ENCODE measurements at regions not wholly inside any gene's neighbourhood (a gene's known extent, or its start where the extent isn't known, plus 50 kb on each side); places are given as distances from the start of the nearest gene placed in this dataset.
"Not testable (repeated sequence)": the region's sequence is repeated elsewhere in the genome, so short reads cannot be mapped to it uniquely, and the experiment has no call there.

GRCh38 chr6:130643361-130643760 is 183.8 kb upstream of the SMLR1 start:
- H3K27me3 Mint-ChIP-seq (ENCODE audit: low read depth) = peaks cover 8% of the 10 kb centered on the region

GRCh38 chr6:130644175-130644574 is 183.0 kb upstream of the SMLR1 start:
- Mint-ChIP-seq H3K36me3 (ENCODE audit: low read depth) (peaks cover 19% of the 10 kb centered on the region), H3K9me3 (peaks cover 52% of the 10 kb centered on the region), H3K27ac (no peak overlapping the region), H3K4me1 (ENCODE audit: low read depth) (peaks cover 7% of the 10 kb centered on the region), H3K4me3 (no peak overlapping the region), H3K27me3 (ENCODE audit: low read depth) (peaks cover 8% of the 10 kb centered on the region)

More at GRCh38 chr6:130643361-130643760, 183.8 kb upstream of the SMLR1 start:
- Mint-ChIP-seq H3K9me3 (peaks cover 56% of the 10 kb centered on the region), H3K4me1 (ENCODE audit: low read depth) (peaks cover 7% of the 10 kb centered on the region), H3K27ac (no peak overlapping the region), H3K36me3 (ENCODE audit: low read depth) (peaks cover 21% of the 10 kb centered on the region), H3K4me3 (no peak overlapping the region)

GRCh38 chr6:130644769-130645168 is 182.4 kb upstream of the SMLR1 start:
- not testable (repeated sequence) for H3K27ac Mint-ChIP-seq; H3K4me1 Mint-ChIP-seq (ENCODE audit: low read depth); H3K4me3 Mint-ChIP-seq
- Mint-ChIP-seq H3K9me3 (peaks cover 53% of the 10 kb centered on the region), H3K36me3 (ENCODE audit: low read depth) (peaks cover 14% of the 10 kb centered on the region), H3K27me3 (ENCODE audit: low read depth) (peaks cover 12% of the 10 kb centered on the region)

GRCh38 chr6:130647246-130647645 is 180.0 kb upstream of the SMLR1 start:
- H3K4me1 Mint-ChIP-seq (ENCODE audit: low read depth) = peaks cover 8% of the 10 kb centered on the region
- H3K4me3 Mint-ChIP-seq = no peak overlapping the region
- no peak overlapping the region for H3K27ac Mint-ChIP-seq
- H3K36me3 Mint-ChIP-seq (ENCODE audit: low read depth) = peaks cover 16% of the 10 kb centered on the region
- peaks cover 12% of the 10 kb centered on the region for H3K27me3 Mint-ChIP-seq (ENCODE audit: low read depth)
- peaks cover 59% of the 10 kb centered on the region for H3K9me3 Mint-ChIP-seq

- Mint-ChIP-seq H3K4me3 (no peak overlapping the region), H3K27me3 (ENCODE audit: low read depth) (peaks cover 16% of the 10 kb centered on the region), H3K36me3 (ENCODE audit: low read depth) (peaks cover 6% of the 10 kb centered on the region), H3K27ac (no peak overlapping the region), H3K4me1 (ENCODE audit: low read depth) (peaks cover 7% of the 10 kb centered on the region), H3K9me3 (peaks cover 11% of the 10 kb centered on the region)
These were observed 171.6 kb upstream of the SMLR1 start for GRCh38 chr6:130655586-130655985.

- Mint-ChIP-seq H3K27ac (no peak overlapping the region), H3K36me3 (ENCODE audit: low read depth) (peaks cover 1% of the 10 kb centered on the region), H3K27me3 (ENCODE audit: low read depth) (peaks cover 12% of the 10 kb centered on the region), H3K4me3 (no peak overlapping the region), H3K9me3 (peaks cover 4% of the 10 kb centered on the region), H3K4me1 (ENCODE audit: low read depth) (peaks cover 6% of the 10 kb centered on the region)
These were observed 166.1 kb upstream of the SMLR1 start for GRCh38 chr6:130661077-130661476.

GRCh38 chr6:130666786-130667185 is 160.4 kb upstream of the SMLR1 start:
- no peak overlapping the region for H3K4me3 Mint-ChIP-seq
- peaks cover 2% of the 10 kb centered on the region for H3K4me1 Mint-ChIP-seq (ENCODE audit: low read depth)
- H3K27ac Mint-ChIP-seq = no peak overlapping the region
- peaks cover 4% of the 10 kb centered on the region for H3K27me3 Mint-ChIP-seq (ENCODE audit: low read depth)
- H3K36me3 Mint-ChIP-seq (ENCODE audit: low read depth) = peaks cover 9% of the 10 kb centered on the region
- peaks cover 22% of the 10 kb centered on the region for H3K9me3 Mint-ChIP-seq

- H3K4me1 Mint-ChIP-seq (ENCODE audit: low read depth) = peaks cover 1% of the 10 kb centered on the region
- H3K4me3 Mint-ChIP-seq = no peak overlapping the region
- H3K9me3 Mint-ChIP-seq = peaks cover 20% of the 10 kb centered on the region
- H3K27ac Mint-ChIP-seq = no peak overlapping the region
- peaks cover 2% of the 10 kb centered on the region for H3K27me3 Mint-ChIP-seq (ENCODE audit: low read depth)
- H3K36me3 Mint-ChIP-seq (ENCODE audit: low read depth) = peaks cover 9% of the 10 kb centered on the region
These were observed 157.1 kb upstream of the SMLR1 start for GRCh38 chr6:130670142-130670541.

GRCh38 chr6:130671119-130671518 is 156.1 kb upstream of the SMLR1 start:
- Mint-ChIP-seq H3K4me3 (no peak overlapping the region), H3K9me3 (peaks cover 18% of the 10 kb centered on the region), H3K4me1 (ENCODE audit: low read depth) (no peaks in the 10 kb centered on the region), H3K36me3 (ENCODE audit: low read depth) (peaks cover 8% of the 10 kb centered on the region), H3K27me3 (ENCODE audit: low read depth) (no peaks in the 10 kb centered on the region), H3K27ac (no peak overlapping the region)

- Mint-ChIP-seq H3K27me3 (ENCODE audit: low read depth) (no peaks in the 10 kb centered on the region), H3K27ac (no peak overlapping the region)
These were observed 155.6 kb upstream of the SMLR1 start for GRCh38 chr6:130671577-130671976.

GRCh38 chr6:130672153-130672552 is 155.1 kb upstream of the SMLR1 start:
- Mint-ChIP-seq H3K27ac (no peak overlapping the region), H3K4me1 (ENCODE audit: low read depth) (peaks cover 9% of the 10 kb centered on the region), H3K9me3 (peaks cover 16% of the 10 kb centered on the region), H3K27me3 (ENCODE audit: low read depth) (no peaks in the 10 kb centered on the region), H3K4me3 (no peak overlapping the region), H3K36me3 (ENCODE audit: low read depth) (peaks cover 12% of the 10 kb centered on the region)

More at GRCh38 chr6:130671577-130671976, 155.6 kb upstream of the SMLR1 start:
- Mint-ChIP-seq H3K4me3 (no peak overlapping the region), H3K4me1 (ENCODE audit: low read depth) (peaks cover 4% of the 10 kb centered on the region), H3K36me3 (ENCODE audit: low read depth) (peaks cover 8% of the 10 kb centered on the region), H3K9me3 (peaks cover 18% of the 10 kb centered on the region)

GRCh38 chr6:130674604-130675003 is 152.6 kb upstream of the SMLR1 start:
- Mint-ChIP-seq H3K27me3 (ENCODE audit: low read depth) (no peaks in the 10 kb centered on the region), H3K9me3 (peaks cover 24% of the 10 kb centered on the region), H3K27ac (no peak overlapping the region), H3K4me3 (no peak overlapping the region), H3K36me3 (ENCODE audit: low read depth) (peaks cover 17% of the 10 kb centered on the region), H3K4me1 (ENCODE audit: low read depth) (peaks cover 9% of the 10 kb centered on the region)

GRCh38 chr6:130675072-130675471 is 152.1 kb upstream of the SMLR1 start:
- H3K9me3 Mint-ChIP-seq = peaks cover 24% of the 10 kb centered on the region
- peaks cover 9% of the 10 kb centered on the region for H3K4me1 Mint-ChIP-seq (ENCODE audit: low read depth)
- no peak overlapping the region for H3K27ac Mint-ChIP-seq
- H3K36me3 Mint-ChIP-seq (ENCODE audit: low read depth) = peaks cover 20% of the 10 kb centered on the region
- H3K4me3 Mint-ChIP-seq = no peak overlapping the region
- H3K27me3 Mint-ChIP-seq (ENCODE audit: low read depth) = no peaks in the 10 kb centered on the region

GRCh38 chr6:130676077-130676772 is 151.0 kb upstream of the SMLR1 start:
- Mint-ChIP-seq H3K27me3 (ENCODE audit: low read depth) (no peaks in the 10 kb centered on the region), H3K27ac (peak overlapping the region; percentile 6), H3K9me3 (peaks cover 16% of the 10 kb centered on the region), H3K4me3 (no peak overlapping the region), H3K36me3 (ENCODE audit: low read depth) (peaks cover 19% of the 10 kb centered on the region), H3K4me1 (ENCODE audit: low read depth) (peaks cover 9% of the 10 kb centered on the region)

- Mint-ChIP-seq H3K27me3 (ENCODE audit: low read depth) (no peaks in the 10 kb centered on the region), H3K9me3 (peaks cover 13% of the 10 kb centered on the region), H3K27ac (no peak overlapping the region), H3K4me1 (ENCODE audit: low read depth) (peaks cover 9% of the 10 kb centered on the region), H3K36me3 (ENCODE audit: low read depth) (peaks cover 17% of the 10 kb centered on the region), H3K4me3 (no peak overlapping the region)
These were observed 150.4 kb upstream of the SMLR1 start for GRCh38 chr6:130676773-130677144.

Measured in T-helper 1 cell treated with Interleukin-12 subunit alpha and Interleukin-12 subunit beta and Interleukin-4 antibody, amounts not matched to agents 30 μg/mL and 1 μg/mL, for 36 hours (primary cell).